HEK293 (cell line): ENCODE measurements at regions not wholly inside any gene's neighbourhood (a gene's known extent, or its start where the extent isn't known, plus 50 kb on each side); places are given as distances from the start of the nearest gene placed in this dataset.

Experiments used
- CTCF ChIA-PET: fragments of 350-600 bp; formaldehyde crosslinking; extraction: SDS; loops from one replicate; lab custom pipeline; 2021; ENCODE audit warnings: antibody characterized with exemption; lab: Yijun Ruan, JAX
- POLR2A ChIA-PET: fragments of 300-600 bp; formaldehyde crosslinking; extraction: SDS; loops from one replicate; lab custom pipeline; 2020; ENCODE audit warnings: antibody characterized with exemption, inconsistent platforms; lab: Yijun Ruan, JAX
- H3K27ac ChIP-seq: fragments of 200-500 bp; sonication (Bioruptor generic); 2 replicates; pipeline ENCODE4 v1.5.1; 2014; ENCODE audit warnings: low read depth, low read length, control low read depth, inconsistent platforms; ENCODE audit errors: extremely low read depth
- H3K36me3 ChIP-seq, 2 experiments: fragments of 200-500 bp in 1 of 2; sonication (Bioruptor generic) in 1 of 2; 1 replicate in 1 of 2; 2 replicates in 1 of 2; pipeline ENCODE4 v1.5.1; 2014 to 2017; ENCODE audit warnings: inconsistent platforms in 2 of 2, low read length in 2 of 2; ENCODE audit not compliant: control insufficient read depth in 2 of 2, insufficient read depth in 1 of 2
- H3K4me1 ChIP-seq: fragments of 200-500 bp; sonication (Bioruptor generic); 2 replicates; pipeline ENCODE4 v1.5.1; 2014; ENCODE audit warnings: mild to moderate bottlenecking, low read length, inconsistent platforms; ENCODE audit not compliant: control insufficient read depth, insufficient read depth
- H3K4me3 ChIP-seq: 2 replicates; pipeline ENCODE4 v1.5.1; 2011; ENCODE audit warnings: low read depth, mild to moderate bottlenecking, control low read depth, low read length, moderate library complexity
- H3K9me3 ChIP-seq: fragments of 200-500 bp; sonication (Bioruptor generic); 2 replicates; pipeline ENCODE4 v1.5.1; 2014; ENCODE audit warnings: low read depth, low read length, inconsistent platforms; ENCODE audit not compliant: control insufficient read depth, insufficient read depth
- ATF2 ChIP-seq: fragments of 450-650 bp; formaldehyde crosslinking; IDR thresholded peaks from 2 replicates; pipeline ENCODE4 v1.5.1; 2016; ENCODE audit warnings: missing biosample characterization, missing genetic modification characterization, low read depth
- PRDM2 ChIP-seq: fragments of 450-650 bp; formaldehyde crosslinking; IDR thresholded peaks from 2 replicates; pipeline ENCODE4 v1.5.1; 2016; ENCODE audit warnings: missing biosample characterization, missing genetic modification characterization, borderline replicate concordance
- ZNF18 ChIP-seq: fragments of 450-650 bp; formaldehyde crosslinking; IDR thresholded peaks from 2 replicates; pipeline ENCODE4 v1.5.1; 2016; ENCODE audit warnings: missing biosample characterization, missing genetic modification characterization
- ZNF202 ChIP-seq: fragments of 450-650 bp; formaldehyde crosslinking; IDR thresholded peaks from 2 replicates; pipeline ENCODE4 v1.5.1; 2016; ENCODE audit warnings: missing biosample characterization, missing genetic modification characterization, borderline replicate concordance
- ZNF211 ChIP-seq: fragments of 450-650 bp; formaldehyde crosslinking; IDR thresholded peaks from 2 replicates; pipeline ENCODE4 v1.5.1; 2016; ENCODE audit warnings: low read depth, missing biosample characterization, missing genetic modification characterization
- ZNF350 ChIP-seq: fragments of 450-650 bp; formaldehyde crosslinking; IDR thresholded peaks from 2 replicates; pipeline ENCODE4 v1.5.0; 2017; ENCODE audit warnings: missing biosample characterization, mild to moderate bottlenecking, missing genetic modification characterization
- ZNF518A ChIP-seq: fragments of 450-650 bp; formaldehyde crosslinking; conservative IDR thresholded peaks from 2 replicates; pipeline ENCODE4 v1.5.1; 2016; ENCODE audit warnings: low read depth, missing biosample characterization, missing genetic modification characterization
- ZNF548 ChIP-seq: fragments of 450-650 bp; formaldehyde crosslinking; IDR thresholded peaks from 2 replicates; pipeline ENCODE4 v1.5.1; 2016; ENCODE audit warnings: missing biosample characterization, missing genetic modification characterization
- ZNF560 ChIP-seq: fragments of 450-650 bp; formaldehyde crosslinking; IDR thresholded peaks from 2 replicates; pipeline ENCODE4 v1.5.1; 2017; ENCODE audit warnings: missing biosample characterization, missing genetic modification characterization, borderline replicate concordance
- ZNF626 ChIP-seq: fragments of 450-650 bp; sonication (Bioruptor Pico); formaldehyde crosslinking; IDR thresholded peaks from 2 replicates; pipeline ENCODE4 v1.5.1; 2018; ENCODE audit warnings: missing biosample characterization, missing genetic modification characterization, inconsistent platforms
- ZNF707 ChIP-seq: fragments of 450-650 bp; formaldehyde crosslinking; IDR thresholded peaks from 2 replicates; pipeline ENCODE4 v1.5.1; 2016; ENCODE audit warnings: missing biosample characterization, missing genetic modification characterization
- ZSCAN23 ChIP-seq: fragments of 450-650 bp; formaldehyde crosslinking; IDR thresholded peaks from 2 replicates; pipeline ENCODE4 v1.5.1; 2016; ENCODE audit warnings: missing biosample characterization, missing genetic modification characterization

GRCh38 chr22:27153386-27153785, 496.0 kb downstream of the MIAT start:
- CTCF ChIA-PET = no interaction called here

More at GRCh38 chr22:27153386-27153785, 496.0 kb downstream of the MIAT start:
- Histone ChIP-seq H3K4me1 (no peaks in the 10 kb centered on the region), H3K27ac (no peak overlapping the region), H3K9me3 (peaks cover 2% of the 10 kb centered on the region; the same call in 1 of the 2 replicates), H3K4me3 (no peak overlapping the region), H3K36me3 (no peaks in the 10 kb centered on the region)
- POLR2A ChIA-PET = no interaction called here
- TF ChIP-seq ZNF626 (tag by site-specific recombination) = no peak
- TF ChIP-seq ZNF560 (tag by site-specific recombination) = no peak
- no peak for TF ChIP-seq ZSCAN23 (tag by site-specific recombination)
- no peak for TF ChIP-seq ZNF707 (tag by site-specific recombination)
- no peak for TF ChIP-seq PRDM2 (tag by site-specific recombination)
- no peak for TF ChIP-seq ZNF18 (tag by site-specific recombination)
- TF ChIP-seq ZNF350 (tag by site-specific recombination) = no peak
- TF ChIP-seq ZNF518A = no peak
- TF ChIP-seq ZNF548 = no peak
- TF ChIP-seq ZNF202 (tag by site-specific recombination) = no peak
- TF ChIP-seq ZNF211 (tag by site-specific recombination) = no peak
- TF ChIP-seq ATF2 (tag by site-specific recombination) = no peak
- TF ChIP-seq, all 188 proteins: peak for 0
